Psoas muscle (tissue), 7 donors: ENCODE measurements at regions not wholly inside any gene's neighbourhood (a gene's known extent, or its start where the extent isn't known, plus 50 kb on each side); places are given as distances from the start of the nearest gene placed in this dataset.
A peak's percentile ranks its signal among the peaks of the same experiment; 100 is the strongest.

Experiments used
- ATAC-seq, 4 donors: fragments of 200-7000 bp; cut with Tn5 transposase; one replicate each; pipeline ENCODE4 v1.9.1; 2020; ENCODE audit warnings: moderate library complexity in 3 of 4, mild to moderate bottlenecking in 2 of 4
- DNase-seq, 2 donors: peaks; one replicate each; pipeline ENCODE4 v3.0.0-alpha.2; 2020
- H3K27ac ChIP-seq: fragments of 200-600 bp; one replicate; pipeline ENCODE4 v1.8.0; 2022
- H3K27me3 ChIP-seq, 3 donors: fragments of 200-600 bp in 1 of 3; one replicate each; pipeline versions ENCODE4 v1.6.1 to v1.8.0; 2013 to 2022; ENCODE audit warnings: low read length in 2 of 3, mild to moderate bottlenecking in 2 of 3, moderate library complexity in 1 of 3; ENCODE audit not compliant: insufficient read depth in 3 of 3
- H3K36me3 ChIP-seq, 2 donors: fragments of 200-600 bp in 1 of 2; one replicate each; pipeline versions ENCODE4 v1.6.1 to v1.8.0; 2013 to 2022; ENCODE audit warnings: low read depth in 1 of 2, mild to moderate bottlenecking in 1 of 2, moderate library complexity in 1 of 2; ENCODE audit not compliant: insufficient read depth in 1 of 2
- H3K4me1 ChIP-seq: fragments of 200-600 bp; one replicate; pipeline ENCODE4 v1.8.0; 2022
- H3K4me3 ChIP-seq: fragments of 200-600 bp; one replicate; pipeline ENCODE4 v1.8.0; 2022; ENCODE audit warnings: mild to moderate bottlenecking
- H3K9me3 ChIP-seq: fragments of 200-600 bp; one replicate; pipeline ENCODE4 v1.8.0; 2022
- CTCF ChIP-seq: fragments of 200-600 bp; IDR thresholded peaks from one replicate; pipeline ENCODE4 v1.8.0; 2022; ENCODE audit warnings: antibody characterized with exemption
- WGBS, 3 donors: extraction: QIAGEN DNeasy Blood & Tissue Kit; methylation state at CpG; one replicate each; pipeline versions ENCODE4 v1.1.6 to v1.1.7; 2013; 5-methylcytosine and 5-hydroxymethylcytosine counted together
- intact Hi-C, 2 donors: fragments of 100-400 bp; cut with DNase I; formaldehyde crosslinking; loops; one replicate each; pipeline versions ENCODE4 v1.11.0 to v1.14.2; 2022
- donor health status: healthy with polysubstance abuse.
- donor health status: DM: no; HTN: no; CAD: no; lungs with moderate emphysema.
- donor health status: Bipolar disorder and iron deficiency.
- donor health status: healthy.
- donor health status: DM: yes; HTN: yes; CAD: no.
- donor health status: DM: no; HTN: no; CAD: no.
- donor health status: DM: yes; HTN: yes; CAD: no.

- no peaks in the 10 kb centered on the region for H3K36me3 ChIP-seq
- TF ChIP-seq CTCF: no peak
- no peak overlapping the region for H3K27ac ChIP-seq
- H3K9me3 ChIP-seq: no peaks in the 10 kb centered on the region
- WGBS, 3 donors: 16 to 24% (median 18%) methylated on average over 5 of the region's 5 CpGs
- H3K4me3 ChIP-seq: no peak overlapping the region
- intact Hi-C loops: no loop called here
- H3K27me3 ChIP-seq: peaks cover 0 to 4% (median 0%) of the 10 kb centered on the region in 3 donors
- DNase-seq (peak; percentile 24 to 54), ATAC-seq (peak in 3 of 4 donors; percentile 33 to 51 (median 48))
- H3K4me1 ChIP-seq: no peaks in the 10 kb centered on the region
Measured at GRCh38 chr2:118246726-118247125, 158.5 kb downstream of the INSIG2 start.

- Histone ChIP-seq H3K4me3 (no peak overlapping the region), H3K27me3 (peaks cover 0 to 4% (median 0%) of the 10 kb centered on the region in 3 donors), H3K36me3 (no peaks in the 10 kb centered on the region), H3K9me3 (no peaks in the 10 kb centered on the region), H3K4me1 (no peaks in the 10 kb centered on the region), H3K27ac (no peak overlapping the region)
- DNase-seq: no peak
- WGBS, 3 donors: 78 to 83% (median 79%) methylated on average over 4 of the region's 4 CpGs
- no peak for ATAC-seq
- intact Hi-C loops: no loop called here
- TF ChIP-seq CTCF: no peak
Measured at GRCh38 chr2:118246079-118246478, 157.8 kb downstream of the INSIG2 start.

GRCh38 chr2:118244686-118245085 lies 156.4 kb downstream of the INSIG2 start:
- Histone ChIP-seq H3K36me3 (no peaks in the 10 kb centered on the region), H3K27me3 (peaks cover 0 to 4% (median 0%) of the 10 kb centered on the region in 3 donors), H3K9me3 (no peaks in the 10 kb centered on the region), H3K4me1 (no peaks in the 10 kb centered on the region), H3K4me3 (no peak overlapping the region), H3K27ac (no peak overlapping the region)
- DNase-seq (no peak), ATAC-seq (no peak)
- intact Hi-C loops: no loop called here
- TF ChIP-seq CTCF: no peak
- WGBS, 3 donors: 89 to 100% (median 96%) methylated on average over 1 of the region's 1 CpG

GRCh38 chr2:118243031-118243430 lies 154.8 kb downstream of the INSIG2 start:
- ATAC-seq: no peak

More at GRCh38 chr2:118243031-118243430, 154.8 kb downstream of the INSIG2 start:
- Histone ChIP-seq H3K4me3 (no peak overlapping the region), H3K27me3 (peaks cover 0 to under 1% (median 0%) of the 10 kb centered on the region in 3 donors), H3K36me3 (no peaks in the 10 kb centered on the region), H3K4me1 (no peaks in the 10 kb centered on the region), H3K27ac (no peak overlapping the region), H3K9me3 (no peaks in the 10 kb centered on the region)
- no peak for DNase-seq
- TF ChIP-seq CTCF: no peak
- 50 to 68% (median 58%) methylated on average over 2 of the region's 2 CpGs for WGBS, 3 donors
- intact Hi-C loops: no loop called here
